Lower leg skin (tissue), 3 donors: ENCODE measurements at regions not wholly inside any gene's neighbourhood (a gene's known extent, or its start where the extent isn't known, plus 50 kb on each side); places are given as distances from the start of the nearest gene placed in this dataset.

Experiments
- POLR2A ChIP-seq, 2 donors: fragments of 450-650 bp; IDR thresholded peaks; one replicate each; pipeline ENCODE4 v1.6.1; 2016 to 2017; ENCODE audit warnings: antibody characterized with exemption in 2 of 2, mild to moderate bottlenecking in 1 of 2, moderate library complexity in 1 of 2
- TF ChIP-seq, protein P1 (sequence below), 3 donors: fragments of 450-650 bp; IDR thresholded peaks; one replicate each; pipeline ENCODE4 v1.5.1; 2016; ENCODE audit warnings: antibody characterized with exemption in 3 of 3, mild to moderate bottlenecking in 3 of 3, moderate library complexity in 2 of 3

- TF ChIP-seq, protein P1, sequence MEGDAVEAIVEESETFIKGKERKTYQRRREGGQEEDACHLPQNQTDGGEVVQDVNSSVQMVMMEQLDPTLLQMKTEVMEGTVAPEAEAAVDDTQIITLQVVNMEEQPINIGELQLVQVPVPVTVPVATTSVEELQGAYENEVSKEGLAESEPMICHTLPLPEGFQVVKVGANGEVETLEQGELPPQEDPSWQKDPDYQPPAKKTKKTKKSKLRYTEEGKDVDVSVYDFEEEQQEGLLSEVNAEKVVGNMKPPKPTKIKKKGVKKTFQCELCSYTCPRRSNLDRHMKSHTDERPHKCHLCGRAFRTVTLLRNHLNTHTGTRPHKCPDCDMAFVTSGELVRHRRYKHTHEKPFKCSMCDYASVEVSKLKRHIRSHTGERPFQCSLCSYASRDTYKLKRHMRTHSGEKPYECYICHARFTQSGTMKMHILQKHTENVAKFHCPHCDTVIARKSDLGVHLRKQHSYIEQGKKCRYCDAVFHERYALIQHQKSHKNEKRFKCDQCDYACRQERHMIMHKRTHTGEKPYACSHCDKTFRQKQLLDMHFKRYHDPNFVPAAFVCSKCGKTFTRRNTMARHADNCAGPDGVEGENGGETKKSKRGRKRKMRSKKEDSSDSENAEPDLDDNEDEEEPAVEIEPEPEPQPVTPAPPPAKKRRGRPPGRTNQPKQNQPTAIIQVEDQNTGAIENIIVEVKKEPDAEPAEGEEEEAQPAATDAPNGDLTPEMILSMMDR (IDR thresholded peaks at IDR 0.05), result no peak
- no peak for TF ChIP-seq POLR2A (IDR thresholded peaks at IDR 0.05)
Observed at GRCh38 chr7:113392841-113393540, 274.6 kb upstream of the SMIM30 start.
